ENCODE measurements at regions not wholly inside any gene's neighbourhood (a gene's known extent, or its start where the extent isn't known, plus 50 kb on each side); places are given as distances from the start of the nearest gene placed in this dataset.
A peak's percentile ranks its signal among the peaks of the same experiment; 100 is the strongest.

- H3K4me1 ChIP-seq (ENCODE audit: control insufficient read depth, insufficient read depth, low read length): no peaks in the 10 kb centered on the region
- H3K27me3 ChIP-seq (ENCODE audit: control insufficient read depth, insufficient read depth, low read length): no peaks in the 10 kb centered on the region
- H3K27ac ChIP-seq (ENCODE audit: low read length): no peak overlapping the region
- no peak overlapping the region for H3K4me3 ChIP-seq (ENCODE audit: low read length)
- no peak for DNase-seq
- WGBS (ENCODE audit: insufficient coverage): 100% methylated on average over 1 of the region's 1 CpG
- H3K36me3 ChIP-seq (ENCODE audit: control insufficient read depth, insufficient read depth, low read length): no peaks in the 10 kb centered on the region
- no peaks in the 10 kb centered on the region for H3K9me3 ChIP-seq (replicated peaks; ENCODE audit: control insufficient read depth, low read depth, low read length)
Observed at GRCh38 chr2:133809485-133809884, 241.2 kb upstream of the NCKAP5 start.

GRCh38 chr2:133810559-133810958 is 242.3 kb upstream of the NCKAP5 start:
- WGBS (ENCODE audit: insufficient coverage): 100% methylated on average over 2 of the region's 2 CpGs
- H3K4me1 ChIP-seq (ENCODE audit: control insufficient read depth, insufficient read depth, low read length): no peaks in the 10 kb centered on the region
- H3K9me3 ChIP-seq (replicated peaks; ENCODE audit: control insufficient read depth, low read depth, low read length): no peaks in the 10 kb centered on the region
- no peaks in the 10 kb centered on the region for H3K27me3 ChIP-seq (ENCODE audit: control insufficient read depth, insufficient read depth, low read length)
- no peak overlapping the region for H3K27ac ChIP-seq (ENCODE audit: low read length)
- no peak for DNase-seq
- no peak overlapping the region for H3K4me3 ChIP-seq (ENCODE audit: low read length)
- no peaks in the 10 kb centered on the region for H3K36me3 ChIP-seq (ENCODE audit: control insufficient read depth, insufficient read depth, low read length)

- Histone ChIP-seq H3K27me3 (ENCODE audit: control insufficient read depth, insufficient read depth, low read length) (no peaks in the 10 kb centered on the region), H3K36me3 (ENCODE audit: control insufficient read depth, insufficient read depth, low read length) (no peaks in the 10 kb centered on the region), H3K9me3 (replicated peaks; ENCODE audit: control insufficient read depth, low read depth, low read length) (no peaks in the 10 kb centered on the region), H3K27ac (ENCODE audit: low read length) (no peak overlapping the region), H3K4me3 (ENCODE audit: low read length) (no peak overlapping the region), H3K4me1 (ENCODE audit: control insufficient read depth, insufficient read depth, low read length) (no peaks in the 10 kb centered on the region)
- WGBS (ENCODE audit: insufficient coverage): 81% methylated on average over 4 of the region's 4 CpGs
- DNase-seq: no peak
Observed at GRCh38 chr2:133811409-133812125, 243.3 kb upstream of the NCKAP5 start.

GRCh38 chr2:133812826-133813617 is 244.8 kb upstream of the NCKAP5 start:
- no peak for DNase-seq
- Histone ChIP-seq H3K36me3 (ENCODE audit: control insufficient read depth, insufficient read depth, low read length) (no peaks in the 10 kb centered on the region), H3K27me3 (ENCODE audit: control insufficient read depth, insufficient read depth, low read length) (no peaks in the 10 kb centered on the region), H3K9me3 (replicated peaks; ENCODE audit: control insufficient read depth, low read depth, low read length) (no peaks in the 10 kb centered on the region), H3K4me3 (ENCODE audit: low read length) (no peak overlapping the region), H3K4me1 (ENCODE audit: control insufficient read depth, insufficient read depth, low read length) (no peaks in the 10 kb centered on the region), H3K27ac (ENCODE audit: low read length) (no peak overlapping the region)
- 100% methylated on average over 1 of the region's 4 CpGs for WGBS (ENCODE audit: insufficient coverage)

- H3K27ac ChIP-seq (ENCODE audit: low read length): no peak overlapping the region
- WGBS (ENCODE audit: insufficient coverage): 50% methylated on average over 1 of the region's 4 CpGs
Observed at GRCh38 chr2:133814890-133815289, 246.6 kb upstream of the NCKAP5 start.

GRCh38 chr2:133816037-133816436 is 247.8 kb upstream of the NCKAP5 start:
- 86% methylated on average over 1 of the region's 3 CpGs for WGBS (ENCODE audit: insufficient coverage)
- no peak overlapping the region for H3K4me3 ChIP-seq (ENCODE audit: low read length)

More at GRCh38 chr2:133814890-133815289, 246.6 kb upstream of the NCKAP5 start:
- no peak for DNase-seq
- H3K4me3 ChIP-seq (ENCODE audit: low read length): no peak overlapping the region
- H3K9me3 ChIP-seq (replicated peaks; ENCODE audit: control insufficient read depth, low read depth, low read length): no peaks in the 10 kb centered on the region
- H3K27me3 ChIP-seq (ENCODE audit: control insufficient read depth, insufficient read depth, low read length): no peaks in the 10 kb centered on the region
- no peaks in the 10 kb centered on the region for H3K4me1 ChIP-seq (ENCODE audit: control insufficient read depth, insufficient read depth, low read length)
- H3K36me3 ChIP-seq (ENCODE audit: control insufficient read depth, insufficient read depth, low read length): no peaks in the 10 kb centered on the region

GRCh38 chr2:133817680-133818566 is 249.7 kb upstream of the NCKAP5 start:
- no peak overlapping the region for H3K4me3 ChIP-seq (ENCODE audit: low read length)
- no peaks in the 10 kb centered on the region for H3K9me3 ChIP-seq (replicated peaks; ENCODE audit: control insufficient read depth, low read depth, low read length)
- peak; percentile 48 for DNase-seq
- H3K4me1 ChIP-seq (ENCODE audit: control insufficient read depth, insufficient read depth, low read length): peaks cover 4% of the 10 kb centered on the region
- H3K27me3 ChIP-seq (ENCODE audit: control insufficient read depth, insufficient read depth, low read length): no peaks in the 10 kb centered on the region
- no peak overlapping the region for H3K27ac ChIP-seq (ENCODE audit: low read length)
- no CpG with 5 or more reads among the region's 9 CpGs for WGBS (ENCODE audit: insufficient coverage)
- H3K36me3 ChIP-seq (ENCODE audit: control insufficient read depth, insufficient read depth, low read length): no peaks in the 10 kb centered on the region

More at GRCh38 chr2:133816037-133816436, 247.8 kb upstream of the NCKAP5 start:
- Histone ChIP-seq H3K9me3 (replicated peaks; ENCODE audit: control insufficient read depth, low read depth, low read length) (no peaks in the 10 kb centered on the region), H3K27me3 (ENCODE audit: control insufficient read depth, insufficient read depth, low read length) (no peaks in the 10 kb centered on the region), H3K4me1 (ENCODE audit: control insufficient read depth, insufficient read depth, low read length) (no peaks in the 10 kb centered on the region), H3K27ac (ENCODE audit: low read length) (no peak overlapping the region), H3K36me3 (ENCODE audit: control insufficient read depth, insufficient read depth, low read length) (no peaks in the 10 kb centered on the region)
- no peak for DNase-seq

- WGBS (ENCODE audit: insufficient coverage): no CpG with 5 or more reads among the region's 3 CpGs
- no peaks in the 10 kb centered on the region for H3K27me3 ChIP-seq (ENCODE audit: control insufficient read depth, insufficient read depth, low read length)
- H3K4me3 ChIP-seq (ENCODE audit: low read length): no peak overlapping the region
- no peak for DNase-seq
- H3K9me3 ChIP-seq (replicated peaks; ENCODE audit: control insufficient read depth, low read depth, low read length): no peaks in the 10 kb centered on the region
- H3K4me1 ChIP-seq (ENCODE audit: control insufficient read depth, insufficient read depth, low read length): peaks cover 4% of the 10 kb centered on the region
- H3K27ac ChIP-seq (ENCODE audit: low read length): no peak overlapping the region
- no peaks in the 10 kb centered on the region for H3K36me3 ChIP-seq (ENCODE audit: control insufficient read depth, insufficient read depth, low read length)
Observed at GRCh38 chr2:133818661-133819060, 250.4 kb upstream of the NCKAP5 start.

- Histone ChIP-seq H3K4me3 (ENCODE audit: low read length) (no peak overlapping the region), H3K4me1 (ENCODE audit: control insufficient read depth, insufficient read depth, low read length) (peaks cover 4% of the 10 kb centered on the region), H3K27me3 (ENCODE audit: control insufficient read depth, insufficient read depth, low read length) (no peaks in the 10 kb centered on the region), H3K9me3 (replicated peaks; ENCODE audit: control insufficient read depth, low read depth, low read length) (no peaks in the 10 kb centered on the region), H3K27ac (ENCODE audit: low read length) (no peak overlapping the region), H3K36me3 (ENCODE audit: control insufficient read depth, insufficient read depth, low read length) (no peaks in the 10 kb centered on the region)
- DNase-seq: peak; percentile 63
- 60% methylated on average over 3 of the region's 4 CpGs for WGBS (ENCODE audit: insufficient coverage)
Observed at GRCh38 chr2:133819906-133820305, 251.6 kb upstream of the NCKAP5 start.

Measured in muscle of leg (tissue), 3 donors.